ENCODE measurements at regions not wholly inside any gene's neighbourhood (a gene's known extent, or its start where the extent isn't known, plus 50 kb on each side); places are given as distances from the start of the nearest gene placed in this dataset.

GRCh38 chr3:175890066-175890465 lies 1030.9 kb downstream of the NAALADL2 start:
- no peak for DNase-seq (ENCODE audit: low read depth in 1 of 2, low spot score in 1 of 2)
- in situ Hi-C loops (cut with HindIII; ENCODE audit: low pct_unique_long_range_greater_than_20kb, low sequenced_read_pairs), result no loop called here
- TF ChIP-seq JUND (IDR thresholded peaks at IDR 0.05; ENCODE audit: low read depth), result no peak

DNA sequence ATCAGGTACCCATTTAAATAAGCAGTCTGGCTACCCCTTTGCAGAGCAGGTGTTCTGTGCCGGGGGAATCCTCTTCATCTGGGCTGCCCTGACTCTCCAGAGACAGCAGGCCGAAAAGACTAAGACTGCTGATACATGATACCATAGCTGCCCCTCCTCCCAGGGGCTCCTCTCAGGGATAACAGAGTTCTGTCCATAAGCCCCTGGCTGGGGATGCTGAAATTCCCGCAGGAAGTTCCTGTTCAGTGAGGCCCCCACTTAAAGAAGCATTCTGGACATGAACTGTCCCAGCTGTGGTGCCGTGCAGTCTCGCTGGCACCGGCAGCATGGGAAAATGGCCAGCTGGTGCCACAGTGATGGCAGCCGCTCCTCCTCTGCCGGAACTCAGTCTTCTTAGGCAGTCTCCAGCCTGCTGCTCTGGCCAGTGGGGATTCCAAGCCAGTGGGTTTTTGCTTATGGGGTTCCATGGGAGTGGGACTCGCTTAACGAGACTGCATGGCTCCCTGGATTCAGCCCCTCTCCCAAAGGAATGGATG lies 1026.2 kb downstream of the NAALADL2 start:
- DNase-seq (ENCODE audit: low read depth in 1 of 2, low spot score in 1 of 2), result no peak
- in situ Hi-C loops (cut with HindIII; ENCODE audit: low pct_unique_long_range_greater_than_20kb, low sequenced_read_pairs), result no loop called here
- TF ChIP-seq JUND (IDR thresholded peaks at IDR 0.05; ENCODE audit: low read depth), result no peak

- no peak for DNase-seq (ENCODE audit: low read depth in 1 of 2, low spot score in 1 of 2)
- in situ Hi-C loops (cut with HindIII; ENCODE audit: low pct_unique_long_range_greater_than_20kb, low sequenced_read_pairs), result no loop called here
- TF ChIP-seq JUND (IDR thresholded peaks at IDR 0.05; ENCODE audit: low read depth), result no peak
Measured at GRCh38 chr3:175879417-175879816, 1020.3 kb downstream of the NAALADL2 start.

DNA sequence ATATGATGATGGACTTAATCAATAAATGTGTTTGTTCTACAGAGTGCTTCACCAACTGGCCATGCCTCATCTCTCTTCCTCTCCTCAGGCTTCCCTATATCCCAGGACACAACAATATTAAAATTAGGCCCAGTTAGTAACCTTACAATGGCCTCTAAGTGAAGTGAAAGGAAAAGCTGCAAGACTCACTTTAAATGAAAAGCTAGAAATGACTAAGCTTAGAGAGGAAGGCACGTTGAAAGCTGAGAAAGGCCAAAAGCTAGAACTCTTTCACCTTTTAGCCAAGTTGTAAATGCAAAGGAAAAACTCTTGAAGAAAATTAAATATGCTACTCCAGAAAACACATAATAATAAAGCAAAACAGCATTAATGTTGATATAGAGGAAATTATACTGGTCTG lies 1010.3 kb downstream of the NAALADL2 start:
- DNase-seq (ENCODE audit: low read depth in 1 of 2, low spot score in 1 of 2), result no peak
- in situ Hi-C loops (cut with HindIII; ENCODE audit: low pct_unique_long_range_greater_than_20kb, low sequenced_read_pairs), result no loop called here
- TF ChIP-seq JUND (IDR thresholded peaks at IDR 0.05; ENCODE audit: low read depth), result no peak

GRCh38 chr3:175868626-175869025 lies 1009.5 kb downstream of the NAALADL2 start:
- in situ Hi-C loops (cut with HindIII; ENCODE audit: low pct_unique_long_range_greater_than_20kb, low sequenced_read_pairs), result no loop called here
- TF ChIP-seq JUND (IDR thresholded peaks at IDR 0.05; ENCODE audit: low read depth), result no peak
- no peak for DNase-seq (ENCODE audit: low read depth in 1 of 2, low spot score in 1 of 2)

GRCh38 chr3:175865724-175866123 lies 1006.6 kb downstream of the NAALADL2 start:
- in situ Hi-C loops (cut with HindIII; ENCODE audit: low pct_unique_long_range_greater_than_20kb, low sequenced_read_pairs), result no loop called here
- no peak for DNase-seq (ENCODE audit: low read depth in 1 of 2, low spot score in 1 of 2)
- TF ChIP-seq JUND (IDR thresholded peaks at IDR 0.05; ENCODE audit: low read depth), result no peak

DNA sequence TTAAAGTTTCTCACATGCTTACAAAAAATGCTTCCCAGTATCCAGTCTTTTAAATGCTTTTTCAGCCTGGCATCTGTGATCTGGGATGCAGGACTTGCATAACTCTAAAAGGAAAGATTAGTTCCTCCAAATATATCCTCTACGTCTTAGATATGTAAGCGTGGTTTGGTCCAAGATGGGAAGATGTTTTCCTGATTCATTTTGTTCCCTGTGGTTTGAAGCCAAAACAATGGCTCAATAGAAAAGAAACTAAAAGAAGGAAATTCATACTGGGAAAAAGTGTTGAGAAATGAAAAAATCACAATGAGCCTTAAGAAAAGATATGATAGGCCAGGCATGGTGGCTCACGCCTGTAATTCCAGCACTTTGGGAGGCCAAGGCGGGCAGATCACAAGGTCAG lies 1002.8 kb downstream of the NAALADL2 start:
- in situ Hi-C loops (cut with HindIII; ENCODE audit: low pct_unique_long_range_greater_than_20kb, low sequenced_read_pairs), result no loop called here
- no peak for DNase-seq (ENCODE audit: low read depth in 1 of 2, low spot score in 1 of 2)
- no peak for TF ChIP-seq JUND (IDR thresholded peaks at IDR 0.05; ENCODE audit: low read depth)
